HG02759 (cell line): ENCODE measurements at regions not wholly inside any gene's neighbourhood (a gene's known extent, or its start where the extent isn't known, plus 50 kb on each side); places are given as distances from the start of the nearest gene placed in this dataset.

Source experiments
- ATAC-seq: cut with Tn5 transposase; IDR thresholded peaks from one replicate; pipeline ENCODE4 v1.9.1; 2021; ENCODE audit warnings: mild to moderate bottlenecking, moderate library complexity; ENCODE audit not compliant: unreplicated experiment

DNA sequence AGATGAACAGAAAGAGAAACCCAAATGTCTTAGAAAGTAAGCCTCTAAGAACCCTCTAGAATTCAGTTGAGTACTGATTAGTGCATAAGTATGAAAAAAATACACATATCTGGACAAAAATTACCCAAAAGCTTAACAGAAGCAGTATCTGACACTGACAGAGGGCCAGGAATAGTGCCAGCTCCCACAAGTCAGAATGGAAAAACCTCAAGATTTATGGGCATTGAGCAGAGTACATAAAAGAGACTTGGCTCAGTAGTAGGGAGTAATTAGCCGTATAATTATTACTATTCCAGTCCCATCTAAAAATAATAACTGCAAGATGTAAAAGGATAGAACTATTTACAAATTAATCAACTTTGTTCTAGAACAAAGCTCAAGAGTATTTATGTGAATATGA, 834.5 kb downstream of the FAM181B start:
- no peak for ATAC-seq

DNA sequence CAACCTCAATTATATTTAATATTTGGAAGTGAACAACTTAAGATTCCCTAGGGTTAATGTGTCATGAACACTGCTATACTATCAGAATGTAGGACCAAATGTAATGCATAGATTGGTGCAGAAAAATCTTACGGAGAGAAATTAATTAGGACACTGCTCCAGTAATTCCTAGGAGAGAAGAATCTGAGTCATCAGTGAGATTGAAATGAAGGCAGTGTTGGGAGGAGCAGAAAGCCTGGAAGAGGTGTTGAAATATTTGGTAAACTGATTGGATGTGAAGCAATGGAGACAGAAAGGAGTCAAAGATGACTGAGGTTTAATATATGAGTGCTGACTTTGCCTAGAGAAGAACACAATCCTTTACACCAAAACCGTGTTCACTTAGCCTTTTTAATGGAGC, 836.0 kb downstream of the FAM181B start:
- ATAC-seq = no peak

DNA sequence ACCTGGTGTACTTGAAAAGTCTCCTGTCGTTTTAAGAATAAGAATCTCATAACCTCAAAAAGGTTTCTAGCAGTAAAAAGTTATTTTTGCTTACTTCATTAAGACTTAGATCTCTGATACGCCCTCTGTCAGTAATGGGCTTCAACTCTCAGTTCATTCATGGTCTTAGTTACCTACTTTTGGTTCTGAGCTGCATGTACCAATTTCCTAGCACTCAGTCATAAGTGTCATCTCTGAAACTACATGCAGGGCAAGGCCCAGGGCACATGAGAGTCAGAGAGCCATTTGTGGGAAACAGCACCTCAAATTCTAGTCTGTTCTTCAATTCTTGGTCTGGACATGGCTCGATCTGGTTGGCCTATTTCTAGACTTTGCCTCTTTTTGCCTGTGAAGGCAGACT, 838.4 kb downstream of the FAM181B start:
- ATAC-seq = no peak

DNA sequence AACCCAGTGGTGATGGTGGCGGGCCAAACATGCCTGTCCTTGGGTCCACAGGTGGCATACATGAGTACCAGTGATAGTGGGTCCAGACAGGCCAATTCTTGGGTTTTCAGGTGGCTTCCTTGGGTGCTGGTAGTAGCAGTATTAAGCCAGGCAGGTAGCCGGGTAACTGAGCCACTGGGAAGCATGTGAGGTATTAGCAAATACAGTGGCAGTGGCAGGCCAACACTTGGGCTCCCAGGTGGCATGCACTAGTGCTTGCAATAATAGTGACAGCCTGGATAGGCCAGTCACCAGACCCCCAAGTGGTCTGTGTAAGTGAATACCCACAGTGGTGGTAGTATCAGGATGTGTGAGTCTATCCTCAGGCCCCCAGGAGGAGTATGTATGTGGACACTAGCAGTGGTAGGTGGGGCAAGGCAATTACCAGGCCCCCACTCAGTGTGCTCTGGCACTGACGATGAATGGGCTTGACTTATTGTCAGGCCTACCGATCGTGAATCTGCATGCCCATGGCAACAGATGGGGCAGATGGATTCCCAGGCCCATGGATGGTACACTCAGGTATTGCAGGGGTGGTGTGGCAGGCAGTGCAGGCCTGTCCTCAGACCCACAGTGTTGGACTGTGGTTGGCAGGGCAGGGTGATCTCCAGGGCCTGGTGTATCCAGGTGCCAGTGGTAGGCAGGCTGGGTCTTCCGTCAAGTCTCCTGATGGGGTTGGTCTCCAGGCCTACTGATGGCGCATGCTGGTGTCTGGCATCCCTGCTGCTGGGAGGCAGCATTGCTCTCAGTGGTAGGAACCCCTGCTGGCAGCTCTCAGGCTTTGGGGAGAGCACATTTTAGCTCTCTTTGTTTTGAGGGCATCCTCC, 840.7 kb downstream of the FAM181B start:
- ATAC-seq = no peak

DNA sequence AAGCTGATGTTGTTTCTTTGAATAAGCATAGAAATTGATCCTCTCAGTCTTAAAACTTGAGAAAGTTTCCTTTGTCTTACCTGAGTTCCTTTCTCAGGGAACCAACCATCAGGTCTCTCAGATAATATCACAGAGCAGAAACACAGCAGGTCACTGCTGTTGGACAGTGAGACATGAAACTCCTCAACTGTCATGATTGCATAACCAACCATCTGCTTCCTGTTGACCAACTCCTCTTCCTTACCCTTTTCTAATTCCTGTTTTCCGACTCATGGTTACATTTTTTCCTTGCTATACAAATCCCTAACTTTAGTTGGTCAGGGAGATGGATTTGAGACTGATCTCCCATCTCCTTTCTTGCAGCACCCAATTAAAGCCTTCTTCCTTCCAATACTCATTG, 845.3 kb downstream of the FAM181B start:
- no peak for ATAC-seq

DNA sequence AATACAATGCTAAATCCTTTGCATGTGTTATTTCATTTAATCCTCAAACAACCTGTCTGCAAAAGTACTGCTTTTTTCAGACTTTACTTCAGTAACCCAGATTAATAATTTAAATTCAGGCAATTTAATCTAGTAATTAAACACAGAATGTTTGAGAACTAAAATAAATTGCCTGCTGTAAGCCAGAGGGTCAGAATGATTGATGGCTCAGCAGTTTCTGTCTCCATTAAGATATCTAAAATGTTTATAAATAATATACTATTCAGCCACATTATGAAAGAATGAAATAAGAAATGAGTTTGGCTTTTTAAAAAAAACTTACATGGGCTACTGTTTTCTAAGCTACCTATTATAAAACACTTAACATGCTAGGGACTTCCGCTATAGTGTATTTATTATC, 846.0 kb downstream of the FAM181B start:
- ATAC-seq = no peak

DNA sequence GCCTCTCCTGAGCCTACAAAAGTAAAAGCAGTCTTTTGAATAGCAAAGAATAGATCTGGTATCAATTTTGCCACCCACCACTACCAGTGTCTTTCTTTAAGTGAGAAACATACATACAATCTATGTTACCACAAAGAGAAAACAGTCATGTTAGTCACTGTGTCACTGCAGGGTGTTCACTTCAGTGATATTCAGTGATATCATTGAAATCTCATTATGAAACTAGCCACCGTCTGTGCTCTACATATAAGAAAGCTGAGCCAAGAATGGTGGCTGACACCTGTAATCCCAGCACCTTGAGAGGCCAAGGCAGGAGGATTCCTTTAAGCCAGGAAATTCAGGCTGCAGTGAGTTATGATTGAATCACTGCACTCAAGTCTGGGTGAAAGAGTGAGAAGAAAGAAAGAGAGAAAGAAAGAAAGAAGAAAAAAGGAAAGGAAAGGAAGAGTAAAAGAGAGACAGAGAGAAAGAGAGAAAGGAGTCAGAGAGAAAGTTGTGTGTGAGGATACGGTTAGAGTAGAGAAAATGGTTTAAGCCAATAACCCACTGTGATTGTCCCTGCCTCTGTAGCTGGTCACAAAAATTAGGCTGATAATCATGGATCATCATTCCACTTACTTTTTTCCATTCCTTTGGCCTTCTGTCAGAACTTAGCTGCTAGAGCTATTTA, 847.1 kb downstream of the FAM181B start:
- no peak for ATAC-seq

DNA sequence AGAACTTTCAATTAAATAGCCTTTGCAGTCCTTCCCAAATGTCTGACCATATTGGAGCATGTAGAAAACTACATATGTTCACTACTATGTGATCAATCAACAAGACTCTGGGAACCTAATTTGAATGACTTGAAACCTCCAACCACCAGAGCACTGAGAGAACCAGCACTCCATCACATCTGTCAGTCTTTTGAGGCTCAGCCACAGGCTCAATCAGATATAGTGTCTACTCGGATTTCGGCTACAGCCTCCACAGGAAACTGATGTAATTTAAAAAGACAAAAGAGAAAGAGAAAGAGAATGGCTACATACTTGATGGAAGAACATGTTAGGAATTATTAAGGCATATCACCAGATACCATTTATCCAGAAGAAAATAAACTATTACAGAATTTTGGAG, 859.0 kb downstream of the FAM181B start:
- peak; percentile 36 for ATAC-seq

DNA sequence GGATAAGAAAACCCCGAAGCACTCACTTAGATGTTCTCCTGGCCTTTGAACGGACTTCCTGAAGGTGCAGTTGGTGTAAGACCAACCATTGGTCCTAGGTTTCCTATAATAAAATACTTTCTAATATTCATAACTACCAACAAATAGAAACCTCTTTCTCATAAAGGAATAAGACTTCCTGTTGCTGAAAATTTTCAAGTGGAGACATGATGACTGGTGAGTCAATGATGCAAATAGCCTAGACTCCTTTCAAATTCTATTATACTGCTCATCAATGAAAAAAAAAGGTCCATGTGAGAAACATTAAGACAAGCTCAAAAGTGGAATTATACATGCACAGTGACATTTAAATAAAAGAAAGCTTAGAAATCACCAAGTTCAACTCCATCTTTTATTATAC, 862.8 kb downstream of the FAM181B start:
- no peak for ATAC-seq

DNA sequence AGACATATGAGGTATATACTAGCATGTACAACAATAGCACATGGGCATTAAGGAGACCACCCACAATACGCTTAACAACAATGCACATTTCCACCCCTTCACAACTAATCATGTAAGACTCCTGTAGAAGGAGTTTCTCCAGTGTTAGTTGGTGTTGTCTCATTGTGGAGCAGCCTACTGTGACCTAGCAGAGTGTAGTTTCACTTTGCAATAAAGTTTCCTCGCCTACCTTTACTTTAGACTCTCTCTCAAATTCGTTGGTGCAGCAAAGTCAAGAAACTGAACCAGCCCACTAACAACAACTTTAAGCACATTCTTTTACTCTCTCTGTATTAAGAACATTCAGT, 863.6 kb downstream of the FAM181B start:
- ATAC-seq = peak; percentile 65

DNA sequence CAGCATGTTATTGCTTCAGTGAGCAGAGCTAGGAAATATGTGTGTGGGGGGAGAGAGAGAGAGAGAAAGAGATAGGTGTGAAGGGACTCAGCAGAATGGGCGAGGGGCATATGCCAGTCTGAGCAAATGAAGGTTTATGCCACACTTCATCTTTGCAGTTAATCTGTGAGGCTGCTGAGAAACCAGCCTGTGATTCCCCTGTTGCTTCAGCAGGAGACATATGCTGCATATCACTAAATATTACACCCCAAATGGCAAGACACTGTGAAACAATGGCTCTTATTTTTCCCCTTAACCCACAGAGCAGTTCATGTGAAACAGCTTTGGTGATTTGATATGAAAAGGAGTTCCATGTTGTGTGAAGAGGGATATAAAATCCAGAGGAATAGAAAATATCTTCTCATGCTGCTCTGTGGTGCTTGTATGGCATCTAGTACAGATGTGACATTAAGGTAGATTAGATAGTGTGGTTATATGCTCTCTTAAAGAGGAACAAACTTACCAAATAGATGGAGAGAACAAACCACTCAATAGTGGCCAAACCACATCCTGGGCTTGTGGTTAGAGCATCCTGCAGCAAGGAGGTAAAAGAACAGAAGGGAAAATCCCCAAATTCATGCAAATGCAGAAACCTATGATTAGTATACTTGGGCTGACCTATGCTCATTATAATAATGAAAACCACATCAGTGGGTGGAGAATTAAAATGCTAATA, 864.2 kb downstream of the FAM181B start:
- peak; percentile 95 for ATAC-seq

DNA sequence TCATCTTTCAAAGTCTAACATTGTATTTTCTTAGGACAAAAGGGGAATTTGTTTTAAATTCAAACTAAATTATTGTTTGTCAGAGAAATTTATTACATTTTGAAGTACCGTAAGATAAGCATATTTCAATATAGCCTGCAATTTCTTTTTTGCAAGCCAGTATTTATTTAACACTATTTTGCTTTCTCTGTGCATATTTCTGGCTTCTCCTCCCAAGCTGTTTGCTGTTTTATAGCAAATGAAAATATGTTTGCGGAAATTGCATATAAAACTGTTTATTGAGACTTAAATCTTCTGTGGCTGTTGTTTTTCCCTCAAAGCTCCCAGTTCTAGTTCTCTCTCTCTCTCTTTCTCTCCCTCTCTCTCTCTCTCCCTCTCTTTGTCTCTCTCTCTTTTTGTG, 866.8 kb downstream of the FAM181B start:
- no peak for ATAC-seq

DNA sequence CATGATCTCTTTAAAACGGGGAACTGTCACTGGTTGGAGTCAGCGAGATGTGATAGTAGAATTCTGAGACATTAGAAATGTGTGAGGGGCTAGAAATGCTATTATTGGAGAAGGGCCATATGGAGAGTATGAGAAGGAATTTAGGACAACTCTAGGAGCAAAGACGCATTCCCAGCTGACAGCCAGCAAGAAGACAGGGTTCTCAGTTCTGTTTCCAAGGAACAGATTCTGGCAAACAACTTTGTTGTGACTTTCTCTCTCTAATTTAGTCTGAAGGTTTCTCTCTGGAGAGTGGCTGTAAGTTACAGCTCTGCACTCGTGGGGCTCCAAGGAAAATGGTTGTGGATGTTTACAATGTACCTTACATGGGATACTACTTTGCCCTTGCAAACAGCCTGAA, 876.3 kb downstream of the FAM181B start:
- ATAC-seq = no peak

DNA sequence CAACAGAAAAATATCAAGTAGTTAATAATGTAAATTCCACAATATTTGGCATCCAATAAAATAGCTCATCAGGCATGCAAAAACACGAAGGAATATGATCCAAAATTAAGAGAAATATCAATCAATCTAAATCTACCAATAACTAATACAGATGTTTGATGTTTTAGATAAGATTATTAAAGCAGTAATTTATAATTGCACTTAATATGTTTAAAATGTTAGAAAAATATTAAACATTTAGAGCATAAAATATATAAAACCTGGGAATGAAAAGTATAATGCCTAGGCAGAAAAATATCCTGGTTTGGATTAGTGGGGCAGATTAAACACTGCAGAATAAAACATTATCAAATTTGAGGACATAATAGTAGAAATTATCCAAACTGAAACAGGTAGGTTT, 879.9 kb downstream of the FAM181B start:
- ATAC-seq = no peak

DNA sequence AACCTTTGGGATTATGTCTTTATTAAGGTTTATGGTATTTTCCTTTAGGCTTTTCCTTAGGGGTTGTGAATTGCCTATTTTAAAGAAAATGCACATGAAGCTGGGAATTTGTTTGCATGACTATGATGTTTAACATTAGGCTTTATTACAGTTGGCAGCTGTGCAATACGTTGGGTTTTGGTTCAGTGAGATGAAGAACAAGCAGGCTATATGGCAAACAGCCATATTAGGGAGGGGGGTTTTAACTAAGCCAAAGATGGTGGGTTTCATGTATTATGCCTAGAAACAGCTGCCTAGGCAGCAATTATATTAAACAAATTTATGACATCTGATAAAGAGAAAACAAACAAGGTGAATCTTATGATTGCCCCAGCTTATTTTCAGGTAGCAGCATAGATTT, 880.8 kb downstream of the FAM181B start:
- no peak for ATAC-seq

DNA sequence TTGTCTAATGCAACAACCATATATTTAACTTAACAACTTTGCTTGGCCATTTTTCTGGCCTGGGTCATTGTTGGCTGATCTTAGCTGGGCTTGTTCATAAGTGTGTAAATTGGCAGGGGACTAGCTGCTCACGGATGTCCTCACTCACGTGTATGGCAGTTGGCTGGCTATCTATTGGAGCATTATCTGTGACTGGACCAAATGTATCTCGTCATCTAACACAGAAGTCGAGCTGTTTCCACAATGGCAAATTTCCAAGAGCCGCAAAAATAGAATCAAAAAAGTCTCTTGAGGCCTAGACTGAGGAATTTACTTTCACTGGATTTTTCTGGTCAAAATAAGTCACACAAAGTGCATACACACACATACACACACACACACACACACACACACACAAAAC, 893.3 kb downstream of the FAM181B start:
- no peak for ATAC-seq

DNA sequence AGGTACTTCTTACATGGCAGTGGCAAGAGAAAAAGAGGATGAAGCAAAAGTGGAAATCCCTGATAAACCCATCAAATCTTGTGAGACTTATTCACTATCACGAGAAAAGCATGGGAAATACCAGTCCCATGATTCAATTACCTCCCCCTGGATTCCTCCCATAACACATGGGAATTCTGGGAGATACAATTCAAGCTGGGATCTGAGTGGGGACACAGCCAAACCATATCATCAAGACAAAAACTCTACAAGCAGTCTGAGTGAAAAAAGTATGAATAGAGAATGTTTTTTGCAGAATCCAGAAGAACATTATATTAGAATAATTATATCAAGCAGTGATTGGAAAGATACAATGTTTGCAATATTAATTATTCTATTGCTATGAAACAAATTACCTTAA, 893.7 kb downstream of the FAM181B start:
- ATAC-seq = no peak

DNA sequence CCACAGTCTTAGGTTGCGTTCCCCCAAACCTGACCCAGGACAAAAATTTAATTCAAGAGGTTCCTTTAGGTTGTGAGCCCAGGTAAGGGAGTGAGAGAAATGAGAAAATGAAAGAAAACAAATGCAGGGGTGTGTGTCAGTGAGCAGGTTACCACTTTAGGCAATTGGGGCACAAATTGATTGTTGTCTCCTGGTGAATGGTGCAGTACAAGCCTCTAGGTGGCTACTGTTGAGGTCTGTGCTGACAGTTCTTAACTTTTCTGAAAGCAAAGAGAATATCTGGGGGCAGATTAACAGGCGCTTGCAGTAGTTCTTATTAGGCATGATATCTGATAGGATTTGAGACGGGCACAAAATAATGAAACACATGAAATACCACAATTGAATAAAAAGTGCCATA, 894.6 kb downstream of the FAM181B start:
- no peak for ATAC-seq

DNA sequence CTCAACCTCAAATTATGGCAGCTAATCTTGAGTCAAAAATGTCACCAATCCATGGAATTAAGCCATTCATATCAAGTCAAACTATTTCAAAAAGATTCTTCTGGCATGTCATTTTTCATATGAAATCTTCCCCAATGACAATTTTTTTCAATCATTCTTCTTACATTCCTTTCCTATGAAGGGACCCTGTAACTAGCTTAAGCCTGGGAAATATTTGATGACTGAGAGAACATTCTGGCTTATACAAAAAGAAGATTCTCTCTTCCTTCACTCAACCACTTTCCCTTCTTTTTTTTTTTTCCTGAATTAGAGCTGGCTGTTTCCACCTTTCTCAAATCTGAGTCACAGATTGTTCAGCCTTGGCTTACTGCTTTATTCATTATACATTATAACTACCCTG, 903.7 kb downstream of the FAM181B start:
- ATAC-seq = no peak

DNA sequence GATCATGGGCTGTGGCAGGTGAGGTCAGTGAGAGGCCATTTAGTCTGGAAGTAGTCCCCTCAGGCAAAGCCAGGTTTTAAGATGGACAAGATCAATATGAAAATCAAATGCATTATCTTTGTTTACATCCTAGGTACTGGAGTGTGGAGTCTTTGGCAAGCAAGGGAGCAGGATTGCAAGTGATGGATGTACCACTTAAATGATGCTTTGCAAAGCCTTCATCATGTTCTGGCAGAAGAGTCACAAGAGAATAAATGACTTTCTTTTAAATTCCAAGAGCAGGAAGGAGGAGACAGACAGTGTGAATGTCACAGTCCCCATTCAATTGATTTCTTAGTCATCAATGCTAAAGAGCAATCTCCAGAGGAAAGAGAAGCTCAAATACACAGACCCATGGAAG, 908.3 kb downstream of the FAM181B start:
- ATAC-seq = no peak

DNA sequence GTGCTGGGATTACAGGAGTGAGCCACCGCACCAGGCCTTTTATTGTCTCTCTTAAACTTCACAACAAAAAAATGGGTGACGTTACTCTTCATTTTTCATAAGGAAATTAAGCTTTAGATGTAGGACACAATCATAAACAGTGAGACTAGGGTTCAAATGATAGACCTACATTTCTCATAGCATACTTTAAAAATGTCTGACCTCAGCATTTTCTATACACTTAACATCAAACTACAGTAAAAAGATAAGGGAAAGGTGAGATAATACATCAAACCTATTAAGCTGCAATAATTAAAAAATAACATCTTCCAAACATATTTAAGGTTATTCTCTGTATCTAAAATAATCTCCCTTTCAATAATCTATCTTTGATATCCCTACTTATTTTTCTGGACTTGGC, 914.2 kb downstream of the FAM181B start:
- ATAC-seq = no peak

DNA sequence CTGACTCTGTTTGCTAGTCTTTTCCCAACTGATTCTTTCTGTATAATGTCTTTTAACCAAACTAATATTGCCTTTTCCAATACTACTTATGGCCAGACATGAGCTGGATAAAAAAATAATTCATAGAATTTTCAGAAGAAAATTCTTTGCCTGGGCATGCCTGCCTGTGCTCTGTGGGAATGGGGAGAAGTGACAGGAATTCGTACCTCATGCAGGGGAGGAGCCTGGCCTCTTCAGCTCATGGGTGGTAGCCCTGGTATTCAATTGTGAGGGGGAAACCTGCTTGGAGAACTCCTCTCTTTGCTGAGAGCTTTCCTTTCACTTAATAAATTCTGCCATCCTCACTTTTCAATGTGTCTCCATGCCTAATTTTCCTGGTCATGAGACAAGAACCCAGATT, 928.8 kb downstream of the FAM181B start:
- ATAC-seq = no peak
